HG03442 (cell line): ENCODE measurements at regions not wholly inside any gene's neighbourhood (a gene's known extent, or its start where the extent isn't known, plus 50 kb on each side); places are given as distances from the start of the nearest gene placed in this dataset.

Source experiments
- ATAC-seq: cut with Tn5 transposase; IDR thresholded peaks from one replicate; pipeline ENCODE4 v1.9.1; 2021; ENCODE audit warnings: mild to moderate bottlenecking, moderate library complexity; ENCODE audit not compliant: unreplicated experiment

DNA sequence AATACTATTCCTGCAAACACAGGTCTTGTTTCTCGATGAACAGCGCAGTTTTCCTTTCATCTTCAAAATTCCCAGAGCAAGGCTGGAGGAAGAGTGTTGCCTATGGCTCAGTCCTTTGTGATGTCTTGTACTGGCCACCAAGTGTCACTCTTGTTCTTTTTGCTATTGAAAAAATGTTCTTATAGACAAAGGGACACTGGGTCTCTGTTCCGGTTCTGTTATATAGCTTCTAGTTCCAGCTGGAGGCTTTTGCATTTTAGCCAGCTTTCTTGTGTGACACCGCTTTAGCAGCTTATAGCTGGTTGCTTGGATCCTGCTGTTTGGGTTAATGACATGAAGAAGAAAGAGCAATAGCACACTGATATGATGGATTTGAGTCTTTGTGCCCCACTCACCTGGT lies 343.7 kb upstream of the KCNN2 start:
- ATAC-seq, result no peak

DNA sequence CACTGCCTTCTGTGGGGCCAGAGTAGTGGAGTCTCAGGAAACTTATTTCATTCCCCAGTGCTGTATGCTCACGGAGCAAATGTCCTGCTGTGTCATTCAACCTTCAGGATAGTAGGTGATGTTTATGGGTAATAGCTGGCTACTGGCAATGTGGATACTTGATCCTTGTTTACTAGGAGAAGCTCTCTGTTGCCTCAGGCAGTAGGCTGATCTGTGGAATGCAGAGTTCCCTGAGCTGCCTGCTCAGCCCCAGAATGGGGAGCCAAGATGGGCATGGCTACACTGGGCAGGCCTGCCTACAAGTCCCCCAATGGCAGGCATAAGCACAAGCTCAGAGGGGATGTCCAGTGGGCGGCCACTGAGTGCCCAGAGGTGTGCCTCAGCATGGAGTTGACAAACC lies 323.1 kb upstream of the KCNN2 start:
- ATAC-seq, result no peak

DNA sequence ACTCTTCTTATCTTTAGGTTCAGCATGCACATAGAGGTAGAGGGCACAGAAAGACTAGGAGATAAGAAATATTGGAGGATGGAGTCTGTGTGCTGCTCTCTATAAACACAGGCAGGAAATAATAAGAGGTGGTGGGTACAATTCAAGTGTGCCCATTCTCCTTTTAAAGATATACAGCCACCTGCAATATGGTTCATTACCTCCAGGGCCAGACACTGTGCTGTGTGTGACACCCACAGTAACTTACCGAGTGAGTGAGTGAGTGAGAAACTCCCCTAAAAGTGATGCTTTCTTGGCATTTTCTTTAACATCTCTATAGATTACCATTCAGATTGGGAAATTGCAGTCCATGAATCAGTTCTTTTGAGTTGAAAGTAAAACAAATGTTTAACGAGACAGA lies 311.8 kb upstream of the KCNN2 start:
- no peak for ATAC-seq

DNA sequence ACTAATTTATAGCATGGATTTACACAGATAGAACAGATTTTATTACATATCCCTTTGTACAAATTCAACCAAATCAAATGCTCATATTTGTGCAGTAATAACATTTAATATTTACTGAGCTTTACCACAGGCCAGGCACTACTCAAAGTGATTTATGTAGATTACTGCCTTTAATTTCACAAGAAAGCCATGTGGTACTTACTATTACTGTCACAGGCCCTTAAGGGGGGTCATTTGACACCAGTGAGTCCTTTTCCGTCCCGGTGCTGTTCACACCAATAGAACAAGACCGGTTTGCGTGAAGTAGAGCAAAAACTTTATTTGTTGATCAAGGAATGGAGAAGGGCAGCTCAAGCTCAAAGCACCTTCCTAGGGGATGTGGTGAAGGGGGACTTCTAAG lies 308.5 kb upstream of the KCNN2 start:
- ATAC-seq, result no peak

- ATAC-seq, result no peak
Observed at GRCh38 chr5:114054594-114054993, 307.3 kb upstream of the KCNN2 start.

GRCh38 chr5:114055318-114056184 lies 306.3 kb upstream of the KCNN2 start:
- ATAC-seq, result no peak

- no peak for ATAC-seq
Observed at GRCh38 chr5:114056185-114056538, 305.7 kb upstream of the KCNN2 start.

- no peak for ATAC-seq
Observed at GRCh38 chr5:114060866-114061265, 301.0 kb upstream of the KCNN2 start.

GRCh38 chr5:114062932-114063867 lies 298.7 kb upstream of the KCNN2 start:
- no peak for ATAC-seq

- no peak for ATAC-seq
Observed at GRCh38 chr5:114065912-114066311, 296.0 kb upstream of the KCNN2 start.

GRCh38 chr5:114070093-114070722 lies 291.7 kb upstream of the KCNN2 start:
- ATAC-seq, result no peak

GRCh38 chr5:114089259-114089658 lies 272.6 kb upstream of the KCNN2 start:
- no peak for ATAC-seq

- ATAC-seq, result no peak
Observed at GRCh38 chr5:114097570-114097969, 264.3 kb upstream of the KCNN2 start.

DNA sequence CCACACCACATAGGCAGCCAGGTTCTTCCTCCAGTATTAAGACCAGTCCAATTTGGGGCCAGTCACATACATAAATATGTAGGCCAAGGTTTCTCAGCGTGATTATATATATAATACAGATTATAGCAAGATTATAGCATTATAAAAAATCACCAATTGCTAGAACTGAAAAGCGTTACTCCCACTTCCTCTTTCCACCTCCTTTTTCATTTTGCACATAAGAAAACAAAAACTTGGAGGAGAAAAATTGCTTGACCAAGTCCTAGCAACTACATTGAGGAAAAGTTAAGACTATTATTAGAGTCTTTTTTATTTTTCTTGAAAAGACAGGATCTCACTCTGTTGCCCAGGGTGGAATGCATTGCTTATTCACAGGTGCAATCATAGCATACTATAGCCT lies 262.7 kb upstream of the KCNN2 start:
- ATAC-seq, result no peak

GRCh38 chr5:114101153-114101552 lies 260.7 kb upstream of the KCNN2 start:
- ATAC-seq, result peak; percentile 61

GRCh38 chr5:114113604-114114003 lies 248.3 kb upstream of the KCNN2 start:
- ATAC-seq, result no peak

- no peak for ATAC-seq
Observed at GRCh38 chr5:114116981-114117380, 244.9 kb upstream of the KCNN2 start.

- no peak for ATAC-seq
Observed at GRCh38 chr5:114118511-114118910, 243.4 kb upstream of the KCNN2 start.

GRCh38 chr5:114120166-114120565 lies 241.7 kb upstream of the KCNN2 start:
- no peak for ATAC-seq

DNA sequence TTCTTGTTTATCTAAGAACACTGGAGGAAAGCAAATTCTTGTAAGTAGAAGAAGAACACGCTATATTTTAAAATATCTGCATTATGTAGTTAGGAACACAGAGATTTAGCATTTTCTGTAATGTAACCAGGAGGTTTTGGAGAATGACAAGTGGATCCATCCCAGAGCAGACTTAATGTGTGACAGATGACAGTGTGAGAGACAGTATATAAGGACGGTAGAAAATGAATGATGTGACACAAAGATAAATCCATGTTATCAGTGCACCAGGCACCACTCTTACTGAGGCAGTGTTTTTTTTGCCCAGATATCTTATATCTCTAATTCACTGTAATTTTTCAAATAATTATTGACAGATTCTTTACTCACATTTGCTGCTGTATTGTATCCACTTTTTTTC lies 239.0 kb upstream of the KCNN2 start:
- ATAC-seq, result no peak

DNA sequence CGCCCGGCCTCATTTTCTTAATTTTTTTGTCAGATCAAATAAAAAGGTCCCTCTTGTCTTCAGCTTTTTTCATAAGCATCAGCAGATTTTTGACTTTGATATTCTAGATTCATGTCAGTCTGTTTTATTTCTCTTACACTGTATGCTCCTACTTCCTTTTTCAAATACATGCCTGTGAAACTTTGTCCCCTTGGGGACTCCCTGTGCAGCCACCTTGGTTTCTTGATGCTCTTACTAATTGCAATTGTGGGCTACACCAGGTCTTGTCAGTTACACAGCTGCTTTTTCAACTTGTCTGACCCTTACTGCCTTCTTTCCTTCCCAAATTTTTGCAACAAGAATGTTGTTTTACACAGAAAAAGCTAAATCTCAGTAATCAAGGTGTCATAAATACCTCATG lies 238.2 kb upstream of the KCNN2 start:
- ATAC-seq, result no peak

GRCh38 chr5:114146398-114146797 lies 215.5 kb upstream of the KCNN2 start:
- no peak for ATAC-seq
